GM12878 (cell line): ENCODE measurements at regions not wholly inside any gene's neighbourhood (a gene's known extent, or its start where the extent isn't known, plus 50 kb on each side); places are given as distances from the start of the nearest gene placed in this dataset.

Source experiments
- ATAC-seq: fragments of 200-7000 bp; cut with Tn5 transposase; 3 replicates; pipeline ENCODE4 v1.9.1; 2020; ENCODE audit warnings: mild to moderate bottlenecking, moderate library complexity
- BruUV-seq: library from RNA; stranded (reverse); fragments of 400-500 nt; replicated peaks from 2 replicates; lab custom pipeline; 2021; lab: Mats Ljungman, UMichigan
- CTCF ChIA-PET: fragments of 300-600 bp; sonication (Branson Sonifier 250); formaldehyde crosslinking; extraction: SDS; loops from one replicate; lab custom pipeline; 2021; ENCODE audit warnings: inconsistent platforms; lab: Yijun Ruan, JAX
- POLR2A ChIA-PET: fragments of 350-600 bp; formaldehyde crosslinking; extraction: SDS; loops from one replicate; lab custom pipeline; 2021; ENCODE audit warnings: inconsistent platforms; lab: Charles Lee
- RAD21 ChIA-PET: fragments of 300-600 bp; sonication (Branson Sonifier 250); formaldehyde crosslinking; loops from one replicate; lab custom pipeline; 2023; ENCODE audit warnings: antibody characterized with exemption; ENCODE audit not compliant: unreplicated experiment; lab: Charles Lee
- SMC1A ChIA-PET: fragments of 300-600 bp; sonication (Branson Sonifier 250); formaldehyde crosslinking; loops from one replicate; lab custom pipeline; 2023; ENCODE audit not compliant: unreplicated experiment, uncharacterized antibody; lab: Charles Lee
- DNase-seq: peaks from one replicate; pipeline ENCODE4 v3.0.0-alpha.2; 2011; ENCODE audit warnings: low read depth, low spot score
- FAIRE-seq: peaks from 3 replicates; lab custom pipeline; 2011; peaks lifted over from hg19 to GRCh38; lab: Jason Lieb, UNC
- H2AFZ ChIP-seq: 2 replicates; pipeline ENCODE4 v1.6.0; 2011; ENCODE audit warnings: low read depth, low read length, control low read depth; ENCODE audit not compliant: control insufficient read depth
- H3K27ac ChIP-seq: 2 replicates; pipeline ENCODE4 v1.5.1; 2011; ENCODE audit warnings: control low read depth; ENCODE audit not compliant: control insufficient read depth, insufficient read depth
- H3K27me3 ChIP-seq, 2 experiments: replicated peaks in 1 of 2; 2 replicates each; pipeline versions ENCODE4 v1.6.0 to v1.6.1; 2011; ENCODE audit warnings: low read length in 1 of 2; ENCODE audit not compliant: control insufficient read depth in 2 of 2, insufficient read depth in 2 of 2
- H3K36me3 ChIP-seq, 2 experiments: 2 replicates each; pipeline ENCODE4 v1.5.1; 2011; ENCODE audit warnings: low read length in 1 of 2; ENCODE audit not compliant: control insufficient read depth in 2 of 2, insufficient read depth in 2 of 2
- H3K4me1 ChIP-seq: 2 replicates; pipeline ENCODE4 v1.6.1; 2011; ENCODE audit warnings: mild to moderate bottlenecking, low read length, moderate library complexity, mixed read lengths; ENCODE audit not compliant: control insufficient read depth, insufficient read depth
- H3K4me2 ChIP-seq: 2 replicates; pipeline ENCODE4 v1.6.0; 2011; ENCODE audit warnings: control low read depth; ENCODE audit not compliant: control insufficient read depth, insufficient read depth
- H3K4me3 ChIP-seq: fragments of 200-600 bp; sonication (generic); 2 replicates; pipeline ENCODE4 v1.5.1; 2016
- H3K79me2 ChIP-seq: 2 replicates; pipeline ENCODE4 v1.6.0; 2011; ENCODE audit warnings: low read length; ENCODE audit not compliant: control insufficient read depth, insufficient read depth
- H3K9ac ChIP-seq: 2 replicates; pipeline ENCODE4 v1.8.0; 2011; ENCODE audit warnings: low read length, control low read depth, mixed read lengths; ENCODE audit not compliant: control insufficient read depth, insufficient read depth
- H3K9me3 ChIP-seq: replicated peaks from 3 replicates; pipeline ENCODE4 v1.5.1; 2011; ENCODE audit warnings: mild to moderate bottlenecking, low read length; ENCODE audit not compliant: control insufficient read depth, insufficient read depth
- H4K20me1 ChIP-seq: 2 replicates; pipeline ENCODE4 v1.6.0; 2011; ENCODE audit not compliant: control insufficient read depth, insufficient read depth
- BCL3 ChIP-seq: IDR thresholded peaks from 2 replicates; pipeline ENCODE4 v1.6.1; 2011; ENCODE audit warnings: borderline replicate concordance, low read depth, mild to moderate bottlenecking, moderate library complexity, low read length; ENCODE audit not compliant: insufficient read depth, poor library complexity, severe bottlenecking
- EED ChIP-seq: sonication (generic); IDR thresholded peaks from 2 replicates; pipeline ENCODE4 v1.6.1; 2016; ENCODE audit warnings: antibody characterized with exemption, low read depth
- HCFC1 ChIP-seq: fragments of 150-350 bp; IDR thresholded peaks from 2 replicates; pipeline ENCODE4 v1.6.1; 2014; ENCODE audit warnings: low read length
- MTA3 ChIP-seq: IDR thresholded peaks from 2 replicates; pipeline ENCODE4 v1.6.1; 2012; ENCODE audit warnings: low read length, inconsistent platforms, borderline replicate concordance
- NFIC ChIP-seq: IDR thresholded peaks from 2 replicates; pipeline ENCODE4 v1.6.1; 2012; ENCODE audit warnings: low read depth, mild to moderate bottlenecking, inconsistent platforms, low read length, moderate library complexity
- NKRF ChIP-seq: fragments of 450-650 bp; conservative IDR thresholded peaks from 2 replicates; pipeline ENCODE4 v1.6.1; 2017; ENCODE audit warnings: mild to moderate bottlenecking, moderate library complexity
- REST ChIP-seq: IDR thresholded peaks from 2 replicates; pipeline ENCODE4 v1.6.1; 2012; ENCODE audit warnings: mild to moderate bottlenecking, low read depth, low read length
- TCF12 ChIP-seq: IDR thresholded peaks from 2 replicates; pipeline ENCODE4 v1.6.1; 2011; ENCODE audit warnings: low read depth, mild to moderate bottlenecking, low read length
- WGBS: methylation state at CpG from one replicate; pipeline ENCODE4 v1.1.6; 2016; ENCODE audit warnings: low lambda C conversion rate; ENCODE audit not compliant: insufficient replicate concordance, insufficient coverage; ENCODE audit errors: missing lambda C conversion rate; 5-methylcytosine and 5-hydroxymethylcytosine counted together
- in situ Hi-C: fragments of 300-500 bp; cut with MboI; formaldehyde crosslinking; loops from 9 replicates; pipeline ENCODE4 v1.14.3; 2018; ENCODE audit warnings: mixed read lengths
- intact Hi-C: fragments of 100-400 bp; cut with micrococcal nuclease; formaldehyde crosslinking; loops from one replicate; pipeline ENCODE4 v1.14.2; 2022; ENCODE audit not compliant: unreplicated experiment
- TF ChIP-seq, protein P1 (sequence below): fragments of 450-650 bp; IDR thresholded peaks from 2 replicates; pipeline ENCODE4 v1.6.1; 2016; ENCODE audit warnings: mild to moderate bottlenecking

GRCh38 chr4:20616313-20616712 lies 83.9 kb upstream of the PACRGL start (continued):
- TF ChIP-seq NKRF: no peak
- TF ChIP-seq MTA3: no peak
- TF ChIP-seq EED: no peak
- no peak for TF ChIP-seq TCF12
- TF ChIP-seq, all 136 proteins: peak for 0

DNA sequence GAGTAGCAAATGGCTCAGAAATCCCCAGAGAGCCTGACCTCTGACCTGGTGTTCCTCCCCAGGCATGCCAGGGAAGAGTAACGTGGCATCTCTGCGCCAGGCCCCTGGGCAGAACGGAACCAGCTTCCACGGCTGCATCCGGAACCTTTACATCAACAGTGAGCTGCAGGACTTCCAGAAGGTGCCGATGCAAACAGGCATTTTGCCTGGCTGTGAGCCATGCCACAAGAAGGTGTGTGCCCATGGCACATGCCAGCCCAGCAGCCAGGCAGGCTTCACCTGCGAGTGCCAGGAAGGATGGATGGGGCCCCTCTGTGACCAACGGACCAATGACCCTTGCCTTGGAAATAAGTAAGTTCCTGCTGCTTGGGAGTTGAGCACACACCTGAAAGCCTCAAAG lies 83.4 kb upstream of the PACRGL start:
- intact Hi-C loops (no loop called here), in situ Hi-C loops (no loop called here)
- no peak for TF ChIP-seq NFIC
- TF ChIP-seq HCFC1: no peak
- no peak for TF ChIP-seq REST
- TF ChIP-seq, protein P1, sequence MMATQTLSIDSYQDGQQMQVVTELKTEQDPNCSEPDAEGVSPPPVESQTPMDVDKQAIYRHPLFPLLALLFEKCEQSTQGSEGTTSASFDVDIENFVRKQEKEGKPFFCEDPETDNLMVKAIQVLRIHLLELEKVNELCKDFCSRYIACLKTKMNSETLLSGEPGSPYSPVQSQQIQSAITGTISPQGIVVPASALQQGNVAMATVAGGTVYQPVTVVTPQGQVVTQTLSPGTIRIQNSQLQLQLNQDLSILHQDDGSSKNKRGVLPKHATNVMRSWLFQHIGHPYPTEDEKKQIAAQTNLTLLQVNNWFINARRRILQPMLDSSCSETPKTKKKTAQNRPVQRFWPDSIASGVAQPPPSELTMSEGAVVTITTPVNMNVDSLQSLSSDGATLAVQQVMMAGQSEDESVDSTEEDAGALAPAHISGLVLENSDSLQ: no peak
- TF ChIP-seq BCL3: no peak
- Histone ChIP-seq H3K9ac (no peak overlapping the region), H4K20me1 (no peaks in the 10 kb centered on the region), H3K27ac (no peak overlapping the region), H3K27me3 (no peaks in the 10 kb centered on the region), H3K36me3 (no peaks in the 10 kb centered on the region), H2AFZ (no peak overlapping the region), H3K79me2 (no peaks in the 10 kb centered on the region), H3K9me3 (no peaks in the 10 kb centered on the region), H3K4me1 (no peaks in the 10 kb centered on the region), H3K4me2 (no peak overlapping the region), H3K4me3 (no peak overlapping the region)
- ChIA-PET POLR2A (no interaction called here), SMC1A (interaction anchor here (2.1 kb wide), 1 partner anchor 11 kb away, joined by 4 read pairs; no protein-coding TSS in a partner anchor), CTCF (interaction anchor here (0.7 to 0.8 kb wide), 2 partner anchors 13 to 292 kb away, joined by 3 to 4 read pairs; no protein-coding TSS in a partner anchor), RAD21 (no interaction called here)
- no peak for FAIRE-seq
- BruUV-seq: no TSS peak
- no peak for ATAC-seq
- DNase-seq: no peak
- 16% methylated on average over 8 of the region's 8 CpGs for WGBS
